ENCODE measurements at regions not wholly inside any gene's neighbourhood (a gene's known extent, or its start where the extent isn't known, plus 50 kb on each side); places are given as distances from the start of the nearest gene placed in this dataset.

- TF ChIP-seq, protein P1, sequence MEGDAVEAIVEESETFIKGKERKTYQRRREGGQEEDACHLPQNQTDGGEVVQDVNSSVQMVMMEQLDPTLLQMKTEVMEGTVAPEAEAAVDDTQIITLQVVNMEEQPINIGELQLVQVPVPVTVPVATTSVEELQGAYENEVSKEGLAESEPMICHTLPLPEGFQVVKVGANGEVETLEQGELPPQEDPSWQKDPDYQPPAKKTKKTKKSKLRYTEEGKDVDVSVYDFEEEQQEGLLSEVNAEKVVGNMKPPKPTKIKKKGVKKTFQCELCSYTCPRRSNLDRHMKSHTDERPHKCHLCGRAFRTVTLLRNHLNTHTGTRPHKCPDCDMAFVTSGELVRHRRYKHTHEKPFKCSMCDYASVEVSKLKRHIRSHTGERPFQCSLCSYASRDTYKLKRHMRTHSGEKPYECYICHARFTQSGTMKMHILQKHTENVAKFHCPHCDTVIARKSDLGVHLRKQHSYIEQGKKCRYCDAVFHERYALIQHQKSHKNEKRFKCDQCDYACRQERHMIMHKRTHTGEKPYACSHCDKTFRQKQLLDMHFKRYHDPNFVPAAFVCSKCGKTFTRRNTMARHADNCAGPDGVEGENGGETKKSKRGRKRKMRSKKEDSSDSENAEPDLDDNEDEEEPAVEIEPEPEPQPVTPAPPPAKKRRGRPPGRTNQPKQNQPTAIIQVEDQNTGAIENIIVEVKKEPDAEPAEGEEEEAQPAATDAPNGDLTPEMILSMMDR (IDR thresholded peaks at IDR 0.05; ENCODE audit: low read depth, low read length, poor library complexity, severe bottlenecking): no peak
- no peak for TF ChIP-seq EZH2phosphoT487 (IDR thresholded peaks at IDR 0.05; ENCODE audit: borderline replicate concordance, low read length)
These were observed 53.3 kb upstream of the CYLC2 start for GRCh38 chr9:102941868-102942267.

Measured in DOHH2 (cell line).